ENCODE measurements at regions not wholly inside any gene's neighbourhood (a gene's known extent, or its start where the extent isn't known, plus 50 kb on each side); places are given as distances from the start of the nearest gene placed in this dataset.

DNA sequence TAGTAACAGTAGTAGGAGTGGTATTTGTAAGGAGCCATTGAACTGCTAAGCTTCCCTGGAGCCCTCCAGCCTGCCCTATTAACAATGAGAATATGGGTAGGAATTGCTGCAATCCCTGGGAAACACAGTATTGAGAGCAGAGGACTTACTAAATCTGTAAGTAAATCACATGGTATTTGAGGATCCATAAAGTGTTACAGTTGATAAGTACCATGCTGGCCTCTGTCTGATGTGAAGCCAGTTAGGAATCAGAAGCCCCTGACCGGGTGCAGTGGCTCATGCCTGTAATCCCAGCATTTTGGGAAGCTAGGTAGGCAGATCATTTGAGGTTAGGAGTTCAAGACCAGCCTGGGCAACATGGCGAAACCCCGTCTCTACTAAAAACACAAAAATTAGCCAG lies 224.6 kb downstream of the C1D start:
- DNase-seq (ENCODE audit: low spot score) = no peak

DNA sequence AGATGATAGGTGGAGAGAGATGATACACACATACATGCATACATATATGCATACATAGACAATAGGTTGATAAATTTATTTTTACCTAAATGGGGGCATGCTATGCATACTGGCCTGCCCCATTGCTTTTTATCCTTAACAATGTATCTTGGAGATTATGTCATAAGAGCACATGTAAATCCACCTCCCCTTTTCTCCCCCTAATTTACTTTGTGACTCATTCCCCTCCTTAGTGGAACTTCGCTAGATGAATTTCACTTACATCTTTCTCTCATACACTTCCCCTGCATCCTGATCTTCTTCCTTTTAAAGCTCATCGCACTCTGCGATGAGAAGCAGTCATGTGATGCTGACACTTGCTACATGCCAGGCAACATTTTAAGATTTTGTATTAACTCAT lies 223.6 kb downstream of the C1D start:
- no peak for DNase-seq (ENCODE audit: low spot score)

DNA sequence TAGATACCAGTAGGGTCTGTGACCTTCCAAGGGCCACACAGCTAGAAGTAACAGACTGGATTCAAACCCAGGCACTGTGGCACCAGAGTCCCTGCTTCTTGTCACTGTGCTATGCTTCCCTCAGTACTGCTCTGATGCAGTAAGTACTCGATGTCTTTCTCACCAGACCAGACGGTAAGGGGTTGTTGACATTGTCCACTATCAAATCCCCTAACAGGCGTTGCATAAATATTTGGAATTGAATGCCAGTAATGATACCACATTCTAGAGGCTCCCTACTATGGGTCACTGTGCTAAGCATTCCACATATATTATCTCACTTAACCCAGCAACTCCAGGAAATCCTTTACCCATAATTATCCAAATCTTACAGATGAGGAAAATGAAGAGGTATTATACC lies 223.1 kb downstream of the C1D start:
- DNase-seq (ENCODE audit: low spot score) = no peak

DNA sequence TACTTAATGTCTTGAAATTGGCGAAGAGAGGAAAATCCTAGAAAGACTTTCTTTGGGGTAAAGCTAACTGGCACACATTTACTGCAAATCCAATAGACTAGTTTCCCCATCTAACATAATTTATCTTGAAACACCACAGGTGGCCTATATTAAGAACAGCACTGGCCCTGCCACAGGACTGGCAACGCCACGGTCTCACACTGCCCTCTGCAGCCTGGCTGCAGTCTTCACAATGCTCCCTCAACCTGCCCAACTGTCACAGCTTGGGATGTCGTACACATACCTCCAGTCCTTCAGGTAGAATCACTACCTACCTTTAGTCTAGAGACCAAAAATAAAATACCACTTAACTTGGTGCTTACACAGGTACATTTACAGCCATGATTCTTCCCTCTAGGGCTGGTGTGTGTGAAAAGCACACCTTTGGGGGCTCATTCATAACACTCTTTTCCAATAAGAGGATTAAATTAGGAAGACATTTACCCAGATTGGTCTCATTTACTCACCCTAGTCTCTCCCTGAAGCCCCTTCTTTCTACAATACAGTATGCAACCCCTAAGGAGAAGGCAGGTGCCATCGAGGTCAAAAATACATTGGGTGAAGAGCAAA lies 222.2 kb downstream of the C1D start:
- peak; percentile 2 for DNase-seq (ENCODE audit: low spot score)

DNA sequence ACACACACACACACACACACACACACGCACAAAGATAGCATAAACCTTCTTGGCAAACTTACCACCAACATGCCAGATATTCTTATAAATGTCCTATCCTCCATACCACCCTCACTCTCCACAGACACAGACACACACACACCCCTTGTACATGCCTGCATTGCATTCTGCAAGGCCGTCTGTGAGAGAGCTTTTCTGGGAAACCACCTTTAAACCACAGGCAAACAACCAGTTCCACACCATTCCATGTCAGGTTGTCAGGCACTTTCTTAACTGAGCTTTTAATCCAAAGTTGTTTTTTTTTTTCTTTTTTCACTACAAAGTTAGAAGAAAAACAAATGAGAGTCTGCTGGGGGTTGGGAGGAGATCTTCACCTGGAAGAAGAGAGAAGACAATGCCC lies 221.1 kb downstream of the C1D start:
- DNase-seq (ENCODE audit: low spot score) = no peak

DNA sequence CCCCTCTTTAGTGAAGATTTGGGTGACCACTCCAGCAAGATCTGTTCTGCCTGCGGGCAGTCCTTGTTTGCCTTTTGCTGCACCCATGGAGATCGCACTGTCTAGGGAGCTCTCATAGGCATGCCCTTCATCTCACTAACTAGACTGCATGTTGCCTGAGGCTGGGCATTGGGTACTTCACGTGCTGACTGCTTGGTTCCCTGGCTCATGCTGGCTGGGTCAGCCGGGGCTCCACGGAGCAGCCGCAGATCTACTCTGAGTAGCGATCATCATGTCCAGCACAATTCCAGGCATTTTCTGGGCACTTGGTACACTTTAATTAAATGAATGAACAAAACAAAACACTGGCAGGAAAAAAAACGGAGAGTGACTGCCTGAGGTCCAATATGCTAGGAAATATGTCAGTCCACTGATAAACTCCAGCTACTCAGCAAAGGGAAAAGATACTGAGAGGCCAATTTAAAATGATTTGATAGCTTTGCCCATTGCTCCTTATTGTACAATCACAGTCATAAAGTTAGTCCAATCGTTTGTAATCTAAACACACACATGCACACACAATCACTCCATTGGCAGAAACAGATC lies 220.3 kb downstream of the C1D start:
- DNase-seq (ENCODE audit: low spot score) = no peak

DNA sequence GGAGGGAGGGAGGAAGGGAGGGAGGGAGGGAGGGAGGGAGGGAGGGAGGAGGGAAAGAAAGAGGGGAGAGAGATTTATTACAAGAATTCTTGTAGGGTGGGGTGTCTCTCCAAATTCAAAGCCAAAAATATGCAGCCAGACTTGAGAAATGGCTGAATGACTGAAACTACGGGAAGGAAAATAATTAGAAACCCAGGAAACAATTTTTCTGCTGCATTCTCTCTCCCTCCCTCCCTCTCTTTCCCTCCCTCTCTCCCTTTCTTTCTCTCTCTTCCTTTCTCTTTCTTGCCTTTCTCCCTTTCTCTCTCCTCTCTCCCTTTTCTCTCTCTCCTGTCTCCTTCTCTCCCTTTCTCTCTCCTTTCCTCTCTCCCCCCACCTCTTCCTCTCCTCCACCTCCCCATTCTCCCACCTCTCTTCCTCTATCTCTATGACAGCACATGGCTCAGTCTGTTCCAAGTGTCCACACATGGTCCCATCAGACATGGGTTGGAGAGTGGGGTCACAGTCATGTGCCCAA lies 218.7 kb downstream of the C1D start:
- DNase-seq (ENCODE audit: low spot score) = no peak

DNA sequence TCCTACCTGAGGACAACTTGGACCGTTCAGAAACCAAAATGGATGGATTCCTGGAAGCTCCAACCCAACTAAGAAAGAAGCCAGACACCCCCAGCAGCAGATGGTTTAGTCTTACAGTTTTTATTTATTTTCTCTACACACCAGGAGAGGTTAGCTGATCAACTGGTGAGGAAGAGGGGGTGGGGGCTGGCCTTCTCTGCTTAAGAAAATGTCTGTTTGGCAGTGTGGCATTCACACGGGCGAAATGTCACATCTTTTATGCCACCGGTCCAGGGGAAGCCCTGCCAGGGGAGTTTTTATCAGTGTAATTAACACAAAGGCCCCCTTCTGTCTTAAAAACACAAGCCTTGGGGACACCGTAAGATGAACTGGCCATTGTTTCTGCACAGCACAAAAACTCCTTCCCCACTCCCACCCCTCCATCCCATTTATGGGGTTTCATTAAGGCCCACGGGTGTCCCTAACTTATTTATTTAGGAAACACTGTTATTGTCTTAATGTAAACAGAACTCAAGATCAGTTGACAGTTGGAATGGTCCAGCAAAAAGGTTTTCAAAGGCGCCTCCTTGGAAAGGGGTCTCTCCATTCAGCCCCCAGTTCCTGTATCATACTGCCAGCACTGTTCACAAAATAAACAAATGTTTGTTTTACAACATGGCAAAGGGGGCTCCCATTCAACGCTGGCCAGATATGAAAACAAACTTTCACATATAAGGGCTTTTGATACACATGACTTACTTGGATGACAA lies 217.0 kb downstream of the C1D start:
- DNase-seq (ENCODE audit: low spot score) = no peak

DNA sequence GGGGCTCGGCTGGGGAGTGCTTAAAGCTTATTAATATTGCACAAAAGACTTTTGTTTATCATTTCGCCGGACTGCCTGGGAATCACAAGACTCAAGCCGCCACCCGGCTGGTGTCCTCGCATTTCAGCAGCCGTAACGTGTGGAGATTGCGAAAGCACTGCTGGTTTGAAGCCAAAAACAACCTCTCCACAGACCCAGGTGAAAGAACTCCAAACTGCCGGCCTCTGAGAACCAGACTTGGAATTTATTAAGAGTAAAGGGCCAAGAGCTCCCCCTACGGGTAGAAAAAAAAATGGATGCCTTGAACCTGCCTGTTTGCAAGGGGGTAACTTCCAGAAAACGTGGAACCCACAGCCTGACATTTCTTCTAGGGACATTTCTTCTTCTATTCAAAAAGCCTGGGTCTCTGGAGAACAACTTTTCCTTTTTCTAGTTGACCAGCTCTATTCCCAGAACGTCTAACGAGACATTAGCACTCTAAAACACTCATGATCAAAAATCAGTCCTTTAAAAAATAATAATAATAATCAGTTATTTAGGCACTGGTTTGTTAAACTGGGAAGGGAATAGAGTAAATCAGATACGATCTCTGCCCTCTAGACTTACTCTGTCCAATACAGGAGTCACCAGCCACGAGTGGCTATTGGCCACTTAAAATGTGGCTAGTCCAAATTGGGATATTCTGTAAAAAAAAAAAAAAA lies 216.3 kb downstream of the C1D start:
- DNase-seq (ENCODE audit: low spot score) = peak; percentile 10

DNA sequence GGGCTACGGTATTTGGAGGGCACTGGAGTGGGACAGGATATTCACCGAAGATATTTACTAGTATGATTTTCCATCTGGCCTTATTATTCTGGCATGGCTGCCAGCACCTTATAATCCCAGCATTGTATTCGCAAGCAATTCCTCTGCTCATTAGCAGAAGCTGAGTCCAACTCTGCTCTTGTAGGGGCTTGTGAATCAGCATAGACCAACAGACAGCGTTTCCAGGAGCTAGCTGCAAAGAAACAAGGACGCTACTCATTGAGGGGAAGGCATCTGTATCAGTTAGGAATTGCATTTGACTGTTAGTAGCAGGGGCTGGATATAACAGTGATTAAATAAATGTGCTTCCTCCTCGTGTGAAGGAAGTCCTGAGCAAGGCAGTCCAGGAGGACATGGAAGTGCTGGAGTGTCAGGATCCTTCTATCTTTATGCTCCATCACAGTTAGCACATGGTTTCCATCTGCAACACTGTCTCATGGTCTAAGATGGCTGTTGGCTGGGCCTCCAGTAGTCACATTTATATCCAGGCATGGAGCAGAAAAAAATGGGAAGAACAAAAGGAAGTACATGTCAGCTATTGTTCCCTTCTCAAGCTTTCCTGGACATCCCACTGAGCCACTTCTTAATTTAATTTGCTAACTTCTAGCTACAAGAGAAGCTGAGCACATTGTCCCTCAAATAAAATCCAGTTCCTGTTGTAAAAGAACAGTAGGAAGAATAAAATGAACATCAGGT lies 214.1 kb downstream of the C1D start:
- no peak for DNase-seq (ENCODE audit: low spot score)

DNA sequence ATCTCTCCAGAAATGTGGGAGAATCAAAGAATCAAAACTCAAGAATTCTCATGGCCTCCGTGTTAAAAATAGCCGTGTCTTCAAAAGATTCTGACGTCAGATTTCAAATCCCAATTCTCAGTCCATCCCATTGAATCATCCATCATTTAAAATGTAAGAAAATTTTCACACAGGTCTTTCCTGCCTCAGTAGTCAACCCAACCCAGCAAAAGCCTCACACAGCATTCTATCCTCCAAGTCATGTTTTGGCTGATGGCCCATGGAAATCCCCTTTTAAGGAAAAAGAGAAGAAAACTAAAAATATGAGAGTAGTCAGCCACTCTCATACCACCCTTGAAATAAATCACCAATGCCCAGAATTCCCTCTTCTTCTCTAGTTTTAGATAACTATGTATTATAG lies 211.8 kb downstream of the C1D start:
- no peak for DNase-seq (ENCODE audit: low spot score)

DNA sequence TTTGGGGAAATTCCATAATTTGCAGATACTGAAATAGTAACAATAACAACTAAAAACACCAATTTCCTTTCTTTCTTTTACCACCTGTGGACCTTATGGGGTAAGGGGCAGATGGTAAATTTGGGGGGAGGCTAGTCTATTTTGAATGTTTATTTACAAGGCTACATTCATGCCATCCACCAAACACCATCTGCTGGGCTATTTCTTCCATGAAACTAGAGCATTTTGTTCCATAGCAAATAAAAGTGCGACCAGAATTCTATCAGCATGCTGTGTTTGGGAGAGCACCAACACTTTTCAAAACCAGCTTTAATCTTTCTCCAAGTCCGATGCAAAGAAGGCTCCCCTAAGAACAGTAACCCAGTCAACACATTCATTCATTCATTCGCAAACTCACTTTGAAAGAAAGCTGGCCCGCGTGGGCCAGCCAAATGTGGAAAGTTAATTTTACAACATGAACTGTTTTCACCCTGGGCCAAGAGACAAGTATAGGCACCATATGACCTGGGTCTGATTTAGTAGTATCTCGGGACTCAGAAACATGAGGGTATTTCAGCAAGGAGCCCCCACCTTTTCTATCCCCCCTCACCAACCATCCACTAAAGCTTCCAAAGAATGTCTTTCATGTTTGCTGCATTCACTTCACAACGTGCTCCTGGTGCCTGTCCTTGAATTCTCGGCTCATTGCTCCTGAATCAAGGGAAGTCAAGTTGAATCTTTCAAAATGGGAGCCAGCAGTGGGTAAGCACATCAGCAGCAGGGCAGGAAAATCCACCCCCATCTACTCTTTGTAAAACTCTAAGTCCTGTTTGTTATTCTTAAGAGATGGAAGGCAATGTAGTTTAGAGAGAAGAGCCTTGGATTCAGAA lies 210.6 kb downstream of the C1D start:
- DNase-seq (ENCODE audit: low spot score) = no peak

DNA sequence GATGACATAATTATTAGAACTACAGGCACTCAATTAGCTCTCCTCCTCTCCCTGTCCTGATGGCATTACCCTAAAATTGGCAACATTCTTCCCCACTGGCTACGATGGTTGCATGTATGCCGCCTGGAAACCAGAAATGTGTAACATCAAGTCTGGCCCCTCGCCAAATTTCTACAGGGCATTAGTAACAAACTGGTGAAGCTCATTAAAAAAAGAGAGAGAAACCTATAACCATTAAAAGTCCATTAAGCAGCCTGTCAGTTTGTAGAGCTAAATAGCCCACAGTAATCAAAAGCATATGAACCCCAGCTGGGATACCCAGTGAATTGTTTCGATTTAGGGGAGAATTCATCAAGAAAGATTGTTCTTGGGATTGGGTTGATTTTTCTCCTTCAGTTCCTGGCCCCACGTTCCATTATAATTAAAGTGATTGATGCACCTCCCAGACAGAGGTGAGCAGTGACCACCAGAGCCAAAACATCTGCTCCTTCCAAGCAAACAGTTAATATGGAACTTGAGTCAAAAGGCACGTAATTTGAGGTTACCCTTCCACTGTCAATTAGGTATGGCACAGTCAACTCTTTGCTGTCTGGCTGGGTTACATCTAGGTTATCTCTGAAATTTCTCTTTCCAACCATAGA lies 208.6 kb downstream of the C1D start:
- no peak for DNase-seq (ENCODE audit: low spot score)

DNA sequence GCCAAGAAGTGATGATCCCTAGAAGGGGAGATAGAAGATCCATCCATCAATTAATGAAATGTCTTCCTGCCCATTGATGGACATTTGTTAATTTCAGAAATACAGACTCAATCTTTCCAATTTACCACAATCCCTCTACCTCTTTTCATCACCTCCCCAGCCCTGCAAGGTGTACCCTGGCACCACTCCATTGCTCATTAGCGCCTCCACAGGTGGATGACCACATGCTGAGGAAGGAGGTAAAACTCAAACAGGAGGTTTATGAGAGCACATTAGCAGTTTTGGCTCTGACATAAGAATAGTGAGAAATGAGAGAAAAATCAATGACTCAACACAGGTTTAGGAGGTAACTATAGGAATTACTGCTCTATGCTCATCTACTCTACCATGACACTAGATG lies 208.0 kb downstream of the C1D start:
- DNase-seq (ENCODE audit: low spot score) = no peak

DNA sequence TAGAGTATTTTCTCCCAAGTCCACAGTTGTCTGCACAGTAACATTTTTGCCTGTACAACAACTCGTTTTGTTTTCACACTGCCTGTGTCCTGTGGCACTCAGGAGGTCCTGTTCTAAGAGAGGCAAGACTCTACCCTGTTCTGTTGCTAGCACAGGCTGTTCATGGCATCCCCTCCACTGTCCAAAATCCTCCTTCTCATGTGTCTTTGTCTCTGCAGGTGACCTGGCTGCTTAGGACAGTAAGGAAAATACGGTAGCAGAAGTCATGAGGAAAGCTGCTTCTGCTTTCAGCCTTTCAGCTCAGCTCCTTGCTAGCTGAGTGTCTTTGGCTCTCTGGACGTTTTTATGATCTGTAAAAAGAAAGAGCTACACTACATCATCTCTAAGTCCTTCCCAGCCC lies 205.9 kb downstream of the C1D start:
- no peak for DNase-seq (ENCODE audit: low spot score)

DNA sequence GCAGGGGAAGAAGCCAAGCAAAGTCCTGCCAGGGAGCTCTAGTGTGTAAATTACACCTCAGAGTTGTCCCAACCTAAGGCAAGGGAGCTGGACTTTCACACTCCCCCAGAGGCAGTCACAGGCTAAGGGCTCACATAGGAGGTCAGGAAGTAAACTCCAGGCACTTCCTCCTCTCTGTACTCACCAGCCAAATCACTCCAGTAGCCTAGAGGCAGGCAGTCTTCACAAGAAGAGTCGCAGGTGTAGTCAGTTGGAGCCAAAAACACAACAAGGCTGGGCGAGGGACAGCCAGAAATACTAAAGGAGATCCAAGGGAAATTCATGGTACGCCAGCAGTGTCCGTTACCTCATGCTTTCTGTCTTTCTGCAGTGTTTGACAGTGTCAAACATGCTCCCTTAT lies 205.0 kb downstream of the C1D start:
- no peak for DNase-seq (ENCODE audit: low spot score)

DNA sequence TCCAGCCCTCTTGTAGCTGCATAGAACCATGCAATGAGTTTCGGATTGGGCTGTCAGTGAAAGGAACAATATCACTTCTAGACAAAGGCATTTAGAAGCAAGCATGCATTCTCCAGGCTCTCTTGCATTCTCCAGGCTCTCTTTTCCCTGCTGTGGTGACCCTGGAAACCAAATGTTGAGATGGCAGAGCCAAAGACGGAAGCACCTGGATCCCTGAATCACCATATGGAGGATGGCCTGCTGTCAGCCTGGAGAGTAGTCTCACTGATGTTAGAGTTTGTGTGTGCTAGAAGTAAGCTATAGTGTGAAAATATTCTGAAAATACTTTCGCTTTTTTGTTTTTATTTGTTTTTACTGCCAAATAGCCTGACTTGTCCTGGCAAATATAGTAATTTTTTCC lies 203.9 kb downstream of the C1D start:
- no peak for DNase-seq (ENCODE audit: low spot score)

DNA sequence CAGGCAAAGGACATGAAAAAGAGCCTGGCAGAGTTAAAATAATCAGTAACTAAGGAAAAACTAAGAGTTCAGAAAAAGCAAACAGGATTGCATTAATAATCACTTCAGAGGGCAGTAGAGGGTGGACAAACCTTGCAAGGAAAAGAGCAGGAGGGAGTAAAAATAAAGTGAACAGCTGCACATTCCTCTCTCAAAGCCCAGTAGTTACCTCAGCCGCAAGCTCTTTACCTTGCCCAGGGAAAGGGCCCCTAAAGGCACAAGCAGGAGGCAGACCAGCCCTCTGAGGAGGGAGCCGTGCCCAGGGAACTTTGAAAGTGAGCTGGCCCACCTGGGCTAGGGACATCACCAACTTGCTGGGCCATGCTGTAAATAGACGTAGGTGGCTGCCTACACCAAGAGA lies 196.9 kb downstream of the C1D start:
- DNase-seq (ENCODE audit: low spot score) = no peak

DNA sequence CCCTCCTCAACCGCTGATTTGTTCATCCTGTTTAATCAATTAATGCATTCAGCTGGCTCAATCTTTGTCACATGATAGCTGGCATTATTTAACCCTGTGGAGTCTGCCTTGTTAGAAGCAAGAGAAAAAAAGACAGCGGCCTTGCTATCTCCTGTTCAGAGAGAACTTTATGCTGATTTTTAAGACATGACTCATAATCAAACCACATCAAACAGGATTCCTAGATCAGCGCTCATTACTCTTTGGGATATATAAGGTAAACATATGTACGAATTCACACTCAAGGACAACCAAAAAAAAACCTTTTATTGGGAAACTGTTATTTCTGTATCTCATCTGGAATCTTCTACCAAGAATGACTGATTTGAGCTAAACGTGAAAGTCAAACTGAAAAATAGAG lies 195.1 kb downstream of the C1D start:
- DNase-seq (ENCODE audit: low spot score) = no peak

DNA sequence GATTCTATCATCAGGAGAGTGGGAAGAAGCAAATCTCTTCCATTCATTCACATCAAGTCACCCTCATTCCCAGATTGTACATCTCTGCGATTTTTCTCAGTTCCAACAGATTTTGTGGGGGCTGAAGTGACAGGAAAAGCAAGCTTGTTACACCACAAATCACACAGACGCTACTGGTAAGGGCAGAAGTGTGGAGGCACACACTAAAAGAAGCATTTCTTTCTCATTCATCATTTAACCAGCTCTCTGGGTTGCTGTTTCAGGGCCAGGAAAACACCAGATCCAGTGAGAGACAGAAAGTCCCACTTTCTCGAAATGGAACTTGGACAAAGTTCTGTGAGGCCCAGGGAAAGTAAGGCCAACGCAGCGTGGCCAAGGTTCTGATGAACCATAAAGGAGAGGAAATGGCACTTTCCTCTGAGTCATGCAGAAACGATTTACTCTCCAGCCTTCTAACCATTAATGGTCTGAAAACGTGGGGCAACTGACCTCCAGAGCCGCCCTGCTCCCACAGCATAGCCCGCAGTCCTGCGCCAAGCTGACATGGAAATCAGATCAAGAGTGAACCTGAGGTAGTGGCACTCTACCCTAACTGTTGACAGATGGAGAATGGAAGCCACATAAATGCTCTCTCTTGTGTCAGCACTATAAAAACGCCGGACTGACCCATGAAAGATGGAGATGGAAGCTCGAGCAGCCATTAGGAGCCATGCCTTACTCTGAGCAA lies 191.0 kb downstream of the C1D start:
- no peak for DNase-seq (ENCODE audit: low spot score)

All from CD4-positive, alpha-beta T cell treated with Interleukin-2 at 100 ng/mL for 4 hours (primary cell).